ENCODE measurements at regions not wholly inside any gene's neighbourhood (a gene's known extent, or its start where the extent isn't known, plus 50 kb on each side); places are given as distances from the start of the nearest gene placed in this dataset.

DNA sequence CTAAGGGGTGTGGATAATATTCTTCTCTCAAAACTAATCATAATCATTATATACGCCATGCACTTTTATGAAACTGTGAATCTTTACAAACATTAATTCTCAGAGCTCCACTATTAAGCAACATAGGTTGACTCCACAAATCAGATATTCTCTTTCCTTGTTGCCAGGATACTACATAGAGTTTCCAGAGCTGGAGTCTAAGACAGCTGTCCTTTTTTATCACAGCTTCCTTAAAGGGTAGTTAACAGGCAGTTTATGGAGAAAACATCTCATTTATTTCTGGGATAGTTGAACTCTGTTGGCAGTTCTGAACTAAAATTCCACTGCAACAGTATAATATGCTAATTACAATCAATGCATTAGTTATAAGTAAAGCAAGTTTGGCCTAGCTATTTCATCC, 152.1 kb upstream of the PPP1R2C start:
- ATAC-seq (no peak), DNase-seq (ENCODE audit: low spot score) (no peak)
- Histone ChIP-seq H3K4me1 (ENCODE audit: insufficient read depth) (no peaks in the 10 kb centered on the region), H3K79me2 (replicated peaks; ENCODE audit: insufficient read depth) (no peaks in the 10 kb centered on the region), H3K4me3 (no peak overlapping the region), H3K36me3 (ENCODE audit: insufficient read depth) (no peaks in the 10 kb centered on the region), H3K27ac (ENCODE audit: low read depth) (no peak overlapping the region), H3K9me2 (ENCODE audit: insufficient read depth) (no peaks in the 10 kb centered on the region), H2AFZ (no peak overlapping the region), H3F3A (replicated peaks; ENCODE audit: low read depth) (no peaks in the 10 kb centered on the region), H3K4me2 (no peak overlapping the region), H3K27me3 (ENCODE audit: insufficient read depth) (no peaks in the 10 kb centered on the region), H4K20me1 (replicated peaks; ENCODE audit: insufficient read depth) (no peaks in the 10 kb centered on the region)
- Mint-ChIP-seq H3K27me3 (ENCODE audit: insufficient read depth, low read depth, poor library complexity) (peaks cover 3% of the 10 kb centered on the region), H3K9me3 (no peaks in the 10 kb centered on the region; the same call in 1 of the 3 replicates), H3K4me1 (no peaks in the 10 kb centered on the region), H3K27ac (no peak overlapping the region), H3K36me3 (ENCODE audit: low read depth) (no peaks in the 10 kb centered on the region), H3K4me3 (no peak overlapping the region)
- TF ChIP-seq, protein P1, sequence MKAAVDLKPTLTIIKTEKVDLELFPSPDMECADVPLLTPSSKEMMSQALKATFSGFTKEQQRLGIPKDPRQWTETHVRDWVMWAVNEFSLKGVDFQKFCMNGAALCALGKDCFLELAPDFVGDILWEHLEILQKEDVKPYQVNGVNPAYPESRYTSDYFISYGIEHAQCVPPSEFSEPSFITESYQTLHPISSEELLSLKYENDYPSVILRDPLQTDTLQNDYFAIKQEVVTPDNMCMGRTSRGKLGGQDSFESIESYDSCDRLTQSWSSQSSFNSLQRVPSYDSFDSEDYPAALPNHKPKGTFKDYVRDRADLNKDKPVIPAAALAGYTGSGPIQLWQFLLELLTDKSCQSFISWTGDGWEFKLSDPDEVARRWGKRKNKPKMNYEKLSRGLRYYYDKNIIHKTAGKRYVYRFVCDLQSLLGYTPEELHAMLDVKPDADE (IDR thresholded peaks at IDR 0.05) = no peak
- no peak for TF ChIP-seq JUNB (IDR thresholded peaks at IDR 0.05; ENCODE audit: unreplicated experiment)
- TF ChIP-seq, protein P2, sequence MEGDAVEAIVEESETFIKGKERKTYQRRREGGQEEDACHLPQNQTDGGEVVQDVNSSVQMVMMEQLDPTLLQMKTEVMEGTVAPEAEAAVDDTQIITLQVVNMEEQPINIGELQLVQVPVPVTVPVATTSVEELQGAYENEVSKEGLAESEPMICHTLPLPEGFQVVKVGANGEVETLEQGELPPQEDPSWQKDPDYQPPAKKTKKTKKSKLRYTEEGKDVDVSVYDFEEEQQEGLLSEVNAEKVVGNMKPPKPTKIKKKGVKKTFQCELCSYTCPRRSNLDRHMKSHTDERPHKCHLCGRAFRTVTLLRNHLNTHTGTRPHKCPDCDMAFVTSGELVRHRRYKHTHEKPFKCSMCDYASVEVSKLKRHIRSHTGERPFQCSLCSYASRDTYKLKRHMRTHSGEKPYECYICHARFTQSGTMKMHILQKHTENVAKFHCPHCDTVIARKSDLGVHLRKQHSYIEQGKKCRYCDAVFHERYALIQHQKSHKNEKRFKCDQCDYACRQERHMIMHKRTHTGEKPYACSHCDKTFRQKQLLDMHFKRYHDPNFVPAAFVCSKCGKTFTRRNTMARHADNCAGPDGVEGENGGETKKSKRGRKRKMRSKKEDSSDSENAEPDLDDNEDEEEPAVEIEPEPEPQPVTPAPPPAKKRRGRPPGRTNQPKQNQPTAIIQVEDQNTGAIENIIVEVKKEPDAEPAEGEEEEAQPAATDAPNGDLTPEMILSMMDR (conservative IDR thresholded peaks at IDR 0.05; ENCODE audit: low read depth in 2 of 2) = no peak
- no peak for TF ChIP-seq CREB1 (CRISPR knock-in tag; IDR thresholded peaks at IDR 0.05; ENCODE audit: low read depth)

DNA sequence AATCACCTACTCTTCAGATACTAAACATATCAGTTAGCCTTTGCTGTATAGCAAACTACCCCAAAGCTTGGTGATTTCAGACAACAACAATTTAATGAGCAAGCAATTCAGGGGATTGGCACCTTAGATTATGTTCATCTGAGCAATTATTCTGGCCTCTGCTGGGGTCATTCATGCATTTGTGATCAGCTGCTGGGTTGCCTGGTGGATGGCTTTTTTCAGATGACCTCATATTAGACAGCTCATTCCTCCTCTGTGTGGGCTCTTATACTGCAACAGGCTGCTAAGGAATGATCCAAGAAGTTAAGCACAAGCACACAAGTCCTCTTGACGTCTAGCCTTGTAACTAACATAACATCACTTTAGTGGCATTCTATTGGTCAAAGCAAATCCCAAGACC, 153.0 kb upstream of the PPP1R2C start:
- no peaks in the 10 kb centered on the region for H3K9me2 ChIP-seq (ENCODE audit: insufficient read depth)
- ATAC-seq (no peak), DNase-seq (ENCODE audit: low spot score) (no peak)
- no peaks in the 10 kb centered on the region for H3F3A ChIP-seq (replicated peaks; ENCODE audit: low read depth)
- H3K4me3 ChIP-seq = no peak overlapping the region
- no peaks in the 10 kb centered on the region; the same call in 2 of the 3 replicates for H3K9me3 Mint-ChIP-seq
- H3K27ac Mint-ChIP-seq = no peak overlapping the region
- H3K36me3 ChIP-seq (ENCODE audit: insufficient read depth) = no peaks in the 10 kb centered on the region
- no peaks in the 10 kb centered on the region for H3K79me2 ChIP-seq (replicated peaks; ENCODE audit: insufficient read depth)
- no peaks in the 10 kb centered on the region for H3K4me1 Mint-ChIP-seq
- H3K36me3 Mint-ChIP-seq (ENCODE audit: low read depth) = no peaks in the 10 kb centered on the region
- TF ChIP-seq EZH2 (IDR thresholded peaks at IDR 0.05; ENCODE audit: low read depth, unreplicated experiment) (no peak), JUNB (IDR thresholded peaks at IDR 0.05; ENCODE audit: unreplicated experiment) (no peak), ZNF114 (CRISPR knock-in tag; IDR thresholded peaks at IDR 0.05) (no peak), NANOG (IDR thresholded peaks at IDR 0.05; ENCODE audit: borderline replicate concordance) (no peak), POLR2AphosphoS5 (IDR thresholded peaks at IDR 0.05; ENCODE audit: low read depth) (no peak)
- TF ChIP-seq, protein P2 (conservative IDR thresholded peaks at IDR 0.05; ENCODE audit: low read depth in 2 of 2) = no peak
- TF ChIP-seq, protein P3, sequence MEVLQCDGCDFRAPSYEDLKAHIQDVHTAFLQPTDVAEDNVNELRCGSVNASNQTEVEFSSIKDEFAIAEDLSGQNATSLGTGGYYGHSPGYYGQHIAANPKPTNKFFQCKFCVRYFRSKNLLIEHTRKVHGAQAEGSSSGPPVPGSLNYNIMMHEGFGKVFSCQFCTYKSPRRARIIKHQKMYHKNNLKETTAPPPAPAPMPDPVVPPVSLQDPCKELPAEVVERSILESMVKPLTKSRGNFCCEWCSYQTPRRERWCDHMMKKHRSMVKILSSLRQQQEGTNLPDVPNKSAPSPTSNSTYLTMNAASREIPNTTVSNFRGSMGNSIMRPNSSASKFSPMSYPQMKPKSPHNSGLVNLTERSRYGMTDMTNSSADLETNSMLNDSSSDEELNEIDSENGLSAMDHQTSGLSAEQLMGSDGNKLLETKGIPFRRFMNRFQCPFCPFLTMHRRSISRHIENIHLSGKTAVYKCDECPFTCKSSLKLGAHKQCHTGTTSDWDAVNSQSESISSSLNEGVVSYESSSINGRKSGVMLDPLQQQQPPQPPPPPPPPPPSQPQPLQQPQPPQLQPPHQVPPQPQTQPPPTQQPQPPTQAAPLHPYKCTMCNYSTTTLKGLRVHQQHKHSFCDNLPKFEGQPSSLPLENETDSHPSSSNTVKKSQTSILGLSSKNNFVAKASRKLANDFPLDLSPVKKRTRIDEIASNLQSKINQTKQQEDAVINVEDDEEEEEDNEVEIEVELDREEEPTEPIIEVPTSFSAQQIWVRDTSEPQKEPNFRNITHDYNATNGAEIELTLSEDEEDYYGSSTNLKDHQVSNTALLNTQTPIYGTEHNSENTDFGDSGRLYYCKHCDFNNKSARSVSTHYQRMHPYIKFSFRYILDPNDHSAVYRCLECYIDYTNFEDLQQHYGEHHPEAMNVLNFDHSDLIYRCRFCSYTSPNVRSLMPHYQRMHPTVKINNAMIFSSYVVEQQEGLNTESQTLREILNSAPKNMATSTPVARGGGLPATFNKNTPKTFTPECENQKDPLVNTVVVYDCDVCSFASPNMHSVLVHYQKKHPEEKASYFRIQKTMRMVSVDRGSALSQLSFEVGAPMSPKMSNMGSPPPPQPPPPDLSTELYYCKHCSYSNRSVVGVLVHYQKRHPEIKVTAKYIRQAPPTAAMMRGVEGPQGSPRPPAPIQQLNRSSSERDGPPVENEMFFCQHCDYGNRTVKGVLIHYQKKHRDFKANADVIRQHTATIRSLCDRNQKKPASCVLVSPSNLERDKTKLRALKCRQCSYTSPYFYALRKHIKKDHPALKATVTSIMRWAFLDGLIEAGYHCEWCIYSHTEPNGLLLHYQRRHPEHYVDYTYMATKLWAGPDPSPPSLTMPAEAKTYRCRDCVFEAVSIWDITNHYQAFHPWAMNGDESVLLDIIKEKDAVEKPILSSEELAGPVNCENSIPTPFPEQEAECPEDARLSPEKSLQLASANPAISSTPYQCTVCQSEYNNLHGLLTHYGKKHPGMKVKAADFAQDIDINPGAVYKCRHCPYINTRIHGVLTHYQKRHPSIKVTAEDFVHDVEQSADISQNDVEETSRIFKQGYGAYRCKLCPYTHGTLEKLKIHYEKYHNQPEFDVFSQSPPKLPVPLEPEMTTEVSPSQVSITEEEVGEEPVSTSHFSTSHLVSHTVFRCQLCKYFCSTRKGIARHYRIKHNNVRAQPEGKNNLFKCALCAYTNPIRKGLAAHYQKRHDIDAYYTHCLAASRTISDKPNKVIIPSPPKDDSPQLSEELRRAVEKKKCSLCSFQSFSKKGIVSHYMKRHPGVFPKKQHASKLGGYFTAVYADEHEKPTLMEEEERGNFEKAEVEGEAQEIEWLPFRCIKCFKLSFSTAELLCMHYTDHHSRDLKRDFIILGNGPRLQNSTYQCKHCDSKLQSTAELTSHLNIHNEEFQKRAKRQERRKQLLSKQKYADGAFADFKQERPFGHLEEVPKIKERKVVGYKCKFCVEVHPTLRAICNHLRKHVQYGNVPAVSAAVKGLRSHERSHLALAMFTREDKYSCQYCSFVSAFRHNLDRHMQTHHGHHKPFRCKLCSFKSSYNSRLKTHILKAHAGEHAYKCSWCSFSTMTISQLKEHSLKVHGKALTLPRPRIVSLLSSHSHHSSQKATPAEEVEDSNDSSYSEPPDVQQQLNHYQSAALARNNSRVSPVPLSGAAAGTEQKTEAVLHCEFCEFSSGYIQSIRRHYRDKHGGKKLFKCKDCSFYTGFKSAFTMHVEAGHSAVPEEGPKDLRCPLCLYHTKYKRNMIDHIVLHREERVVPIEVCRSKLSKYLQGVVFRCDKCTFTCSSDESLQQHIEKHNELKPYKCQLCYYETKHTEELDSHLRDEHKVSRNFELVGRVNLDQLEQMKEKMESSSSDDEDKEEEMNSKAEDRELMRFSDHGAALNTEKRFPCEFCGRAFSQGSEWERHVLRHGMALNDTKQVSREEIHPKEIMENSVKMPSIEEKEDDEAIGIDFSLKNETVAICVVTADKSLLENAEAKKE (CRISPR knock-in tag; IDR thresholded peaks at IDR 0.05) = no peak
- no peak overlapping the region for H3K4me2 ChIP-seq
- no peaks in the 10 kb centered on the region for H4K20me1 ChIP-seq (replicated peaks; ENCODE audit: insufficient read depth)
- H2AFZ ChIP-seq = no peak overlapping the region
- H3K4me3 Mint-ChIP-seq = no peak overlapping the region
- no peak overlapping the region for H3K27ac ChIP-seq (ENCODE audit: low read depth)
- peaks cover 3% of the 10 kb centered on the region for H3K27me3 Mint-ChIP-seq (ENCODE audit: insufficient read depth, low read depth, poor library complexity)
- H3K4me1 ChIP-seq (ENCODE audit: insufficient read depth) = no peaks in the 10 kb centered on the region
- no peaks in the 10 kb centered on the region for H3K27me3 ChIP-seq (ENCODE audit: insufficient read depth)

Measured in GM23338 (cell line).